Thoracic aorta (tissue), 2 donors: ENCODE measurements at regions not wholly inside any gene's neighbourhood (a gene's known extent, or its start where the extent isn't known, plus 50 kb on each side); places are given as distances from the start of the nearest gene placed in this dataset.
A peak's percentile ranks its signal among the peaks of the same experiment; 100 is the strongest.

Experiments
- ATAC-seq: fragments of 150-250 bp; one replicate; pipeline ENCODE4 v1.8.0; 2017; ENCODE audit warnings: low read depth; ENCODE audit not compliant: insufficient number of reproducible peaks, low FRiP score
- DNase-seq: peaks from one replicate; pipeline ENCODE4 v3.0.0-alpha.2; 2020; ENCODE audit warnings: low spot score
- H3K27ac ChIP-seq, 2 donors: fragments of 200-600 bp; sonication (generic); 1 replicate in 1 of 2; 2 replicates in 1 of 2; pipeline ENCODE4 v1.5.1; 2016; ENCODE audit warnings: mild to moderate bottlenecking in 2 of 2, moderate library complexity in 2 of 2
- H3K27me3 ChIP-seq: fragments of 200-600 bp; sonication (generic); replicated peaks from 2 replicates; pipeline ENCODE4 v1.6.0; 2016; ENCODE audit warnings: mild to moderate bottlenecking; ENCODE audit not compliant: insufficient read depth
- H3K36me3 ChIP-seq: fragments of 200-600 bp; sonication (generic); one replicate; pipeline ENCODE4 v1.5.1; 2016
- H3K4me1 ChIP-seq, 2 donors: fragments of 200-600 bp; sonication (generic); 1 replicate in 1 of 2; 2 replicates in 1 of 2; pipeline versions ENCODE4 v1.5.1 to v1.6.0; 2016; ENCODE audit warnings: low read depth in 2 of 2, mild to moderate bottlenecking in 1 of 2; ENCODE audit not compliant: control insufficient read depth in 1 of 2
- H3K4me3 ChIP-seq: fragments of 200-600 bp; sonication (generic); 2 replicates; pipeline ENCODE4 v1.5.1; 2016; ENCODE audit warnings: mild to moderate bottlenecking
- H3K9me3 ChIP-seq: fragments of 200-600 bp; sonication (generic); 2 replicates; pipeline ENCODE4 v1.5.1; 2016
- CTCF ChIP-seq: fragments of 200-600 bp; sonication (generic); IDR thresholded peaks from one replicate; pipeline ENCODE4 v1.5.1; 2019; ENCODE audit warnings: antibody characterized with exemption

GRCh38 chr10:36198322-36198721, 556.2 kb upstream of the FZD8 start:
- H3K27ac ChIP-seq = no peak overlapping the region
- no peaks in the 10 kb centered on the region for H3K36me3 ChIP-seq
- no peaks in the 10 kb centered on the region for H3K27me3 ChIP-seq
- DNase-seq = no peak
- ATAC-seq = no peak
- H3K9me3 ChIP-seq = no peaks in the 10 kb centered on the region
- no peak for TF ChIP-seq CTCF
- no peak overlapping the region for H3K4me3 ChIP-seq
- no peaks in the 10 kb centered on the region for H3K4me1 ChIP-seq

GRCh38 chr10:36195364-36195763, 553.3 kb upstream of the FZD8 start:
- H3K9me3 ChIP-seq = no peaks in the 10 kb centered on the region
- DNase-seq = no peak
- TF ChIP-seq CTCF = no peak
- no peak for ATAC-seq
- no peaks in the 10 kb centered on the region for H3K36me3 ChIP-seq
- no peak overlapping the region for H3K27ac ChIP-seq
- H3K27me3 ChIP-seq = no peaks in the 10 kb centered on the region
- no peaks in the 10 kb centered on the region for H3K4me1 ChIP-seq
- no peak overlapping the region for H3K4me3 ChIP-seq

- DNase-seq (no peak), ATAC-seq (no peak)
- H3K27ac ChIP-seq = no peak overlapping the region
- no peaks in the 10 kb centered on the region for H3K27me3 ChIP-seq
- H3K36me3 ChIP-seq = no peaks in the 10 kb centered on the region
- no peaks in the 10 kb centered on the region for H3K4me1 ChIP-seq
- H3K4me3 ChIP-seq = no peak overlapping the region
- TF ChIP-seq CTCF = no peak
- no peaks in the 10 kb centered on the region for H3K9me3 ChIP-seq
Measured at GRCh38 chr10:36194276-36194675, 552.2 kb upstream of the FZD8 start.

- DNase-seq (no peak), ATAC-seq (no peak)
- no peak overlapping the region for H3K27ac ChIP-seq
- H3K4me1 ChIP-seq = peaks cover 0 to 13% of the 10 kb centered on the region in 2 donors
- TF ChIP-seq CTCF = no peak
- no peaks in the 10 kb centered on the region for H3K36me3 ChIP-seq
- H3K9me3 ChIP-seq = no peaks in the 10 kb centered on the region
- no peaks in the 10 kb centered on the region for H3K27me3 ChIP-seq
- no peak overlapping the region for H3K4me3 ChIP-seq
Measured at GRCh38 chr10:36191009-36191408, 548.9 kb upstream of the FZD8 start.

- ATAC-seq (no peak), DNase-seq (no peak)
- Histone ChIP-seq H3K27ac (peak overlapping the region in 1 of 2 donors; percentile 12), H3K27me3 (no peaks in the 10 kb centered on the region), H3K9me3 (no peaks in the 10 kb centered on the region), H3K36me3 (no peaks in the 10 kb centered on the region), H3K4me1 (peaks cover 0 to 13% of the 10 kb centered on the region in 2 donors), H3K4me3 (no peak overlapping the region)
- no peak for TF ChIP-seq CTCF
Measured at GRCh38 chr10:36188461-36188860, 546.4 kb upstream of the FZD8 start.
